ENCODE measurements at regions not wholly inside any gene's neighbourhood (a gene's known extent, or its start where the extent isn't known, plus 50 kb on each side); places are given as distances from the start of the nearest gene placed in this dataset.

GRCh38 chr4:134463771-134464170 lies 262.2 kb upstream of the PABPC4L start:
- no peak for DNase-seq

- no peak for DNase-seq
These were observed 225.2 kb upstream of the PABPC4L start for GRCh38 chr4:134426821-134427220.

GRCh38 chr4:134425756-134426155 lies 224.2 kb upstream of the PABPC4L start:
- no peak for DNase-seq

GRCh38 chr4:134422776-134423175 lies 221.2 kb upstream of the PABPC4L start:
- no peak for DNase-seq

GRCh38 chr4:134421734-134422133 lies 220.1 kb upstream of the PABPC4L start:
- DNase-seq = no peak

GRCh38 chr4:134408897-134409296 lies 207.3 kb upstream of the PABPC4L start:
- no peak for DNase-seq

GRCh38 chr4:134401798-134402197 lies 200.2 kb upstream of the PABPC4L start:
- DNase-seq = no peak

- no peak for DNase-seq
These were observed 192.0 kb upstream of the PABPC4L start for GRCh38 chr4:134393592-134393991.

- no peak for DNase-seq
These were observed 188.7 kb upstream of the PABPC4L start for GRCh38 chr4:134390319-134390718.

GRCh38 chr4:134388351-134388750 lies 186.8 kb upstream of the PABPC4L start:
- DNase-seq = no peak

GRCh38 chr4:134382478-134383227 lies 181.1 kb upstream of the PABPC4L start:
- DNase-seq = no peak

GRCh38 chr4:134375775-134376174 lies 174.2 kb upstream of the PABPC4L start:
- no peak for DNase-seq

GRCh38 chr4:134365852-134366251 lies 164.3 kb upstream of the PABPC4L start:
- DNase-seq = no peak

GRCh38 chr4:134364928-134365327 lies 163.3 kb upstream of the PABPC4L start:
- no peak for DNase-seq

GRCh38 chr4:134345244-134345643 lies 143.7 kb upstream of the PABPC4L start:
- DNase-seq = no peak

GRCh38 chr4:134343656-134344055 lies 142.1 kb upstream of the PABPC4L start:
- no peak for DNase-seq

GRCh38 chr4:134343081-134343480 lies 141.5 kb upstream of the PABPC4L start:
- DNase-seq = no peak

GRCh38 chr4:134337574-134337973 lies 136.0 kb upstream of the PABPC4L start:
- no peak for DNase-seq

- no peak for DNase-seq
These were observed 127.2 kb upstream of the PABPC4L start for GRCh38 chr4:134328741-134329140.

- no peak for DNase-seq
These were observed 125.9 kb upstream of the PABPC4L start for GRCh38 chr4:134327274-134328122.

GRCh38 chr4:134326866-134327265 lies 125.3 kb upstream of the PABPC4L start:
- DNase-seq = no peak

GRCh38 chr4:134324179-134324578 lies 122.6 kb upstream of the PABPC4L start:
- no peak for DNase-seq

GRCh38 chr4:134320048-134320447 lies 118.5 kb upstream of the PABPC4L start:
- no peak for DNase-seq

GRCh38 chr4:134313591-134313990 lies 112.0 kb upstream of the PABPC4L start:
- DNase-seq = no peak
